ENCODE measurements at regions not wholly inside any gene's neighbourhood (a gene's known extent, or its start where the extent isn't known, plus 50 kb on each side); places are given as distances from the start of the nearest gene placed in this dataset.
"Not testable (repeated sequence)": the region's sequence is repeated elsewhere in the genome, so short reads cannot be mapped to it uniquely, and the experiment has no call there.

GRCh38 chr12:67028529-67028928 lies 240.6 kb upstream of the CAND1 start:
- no peak for DNase-seq (ENCODE audit: extremely low read depth in 1 of 2, low read depth in 1 of 2)

GRCh38 chr12:67034110-67034879 lies 234.9 kb upstream of the CAND1 start:
- DNase-seq (ENCODE audit: extremely low read depth in 1 of 2, low read depth in 1 of 2), result no peak

- DNase-seq (ENCODE audit: extremely low read depth in 1 of 2, low read depth in 1 of 2), result no peak
Measured at GRCh38 chr12:67035121-67035520, 234.0 kb upstream of the CAND1 start.

GRCh38 chr12:67038486-67038885 lies 230.7 kb upstream of the CAND1 start:
- no peak for DNase-seq (ENCODE audit: extremely low read depth in 1 of 2, low read depth in 1 of 2)

- no peak for DNase-seq (ENCODE audit: extremely low read depth in 1 of 2, low read depth in 1 of 2)
Measured at GRCh38 chr12:67039995-67040860, 228.9 kb upstream of the CAND1 start.

- DNase-seq (ENCODE audit: extremely low read depth in 1 of 2, low read depth in 1 of 2), result no peak
Measured at GRCh38 chr12:67040861-67041137, 228.4 kb upstream of the CAND1 start.

GRCh38 chr12:67042697-67043131 lies 226.4 kb upstream of the CAND1 start:
- DNase-seq (ENCODE audit: extremely low read depth in 1 of 2, low read depth in 1 of 2), result no peak

GRCh38 chr12:67043771-67044170 lies 225.4 kb upstream of the CAND1 start:
- no peak for DNase-seq (ENCODE audit: extremely low read depth in 1 of 2, low read depth in 1 of 2)

GRCh38 chr12:67045650-67046049 lies 223.5 kb upstream of the CAND1 start:
- DNase-seq (ENCODE audit: extremely low read depth in 1 of 2, low read depth in 1 of 2), result no peak

- DNase-seq (ENCODE audit: extremely low read depth in 1 of 2, low read depth in 1 of 2), result no peak
Measured at GRCh38 chr12:67046062-67046461, 223.1 kb upstream of the CAND1 start.

- no peak for DNase-seq (ENCODE audit: extremely low read depth in 1 of 2, low read depth in 1 of 2)
Measured at GRCh38 chr12:67047634-67048033, 221.5 kb upstream of the CAND1 start.

- no peak for DNase-seq (ENCODE audit: extremely low read depth in 1 of 2, low read depth in 1 of 2)
Measured at GRCh38 chr12:67048371-67048770, 220.8 kb upstream of the CAND1 start.

- DNase-seq (ENCODE audit: extremely low read depth in 1 of 2, low read depth in 1 of 2), result not testable (repeated sequence)
Measured at GRCh38 chr12:67049199-67049598, 220.0 kb upstream of the CAND1 start.

- DNase-seq (ENCODE audit: extremely low read depth in 1 of 2, low read depth in 1 of 2), result no peak
Measured at GRCh38 chr12:67052981-67053380, 216.2 kb upstream of the CAND1 start.

- no peak for DNase-seq (ENCODE audit: extremely low read depth in 1 of 2, low read depth in 1 of 2)
Measured at GRCh38 chr12:67056329-67056728, 212.8 kb upstream of the CAND1 start.

GRCh38 chr12:67057072-67057471 lies 212.1 kb upstream of the CAND1 start:
- DNase-seq (ENCODE audit: extremely low read depth in 1 of 2, low read depth in 1 of 2), result no peak

- no peak for DNase-seq (ENCODE audit: extremely low read depth in 1 of 2, low read depth in 1 of 2)
Measured at GRCh38 chr12:67062193-67062592, 207.0 kb upstream of the CAND1 start.

GRCh38 chr12:67067453-67068203 lies 201.5 kb upstream of the CAND1 start:
- DNase-seq (ENCODE audit: extremely low read depth in 1 of 2, low read depth in 1 of 2), result no peak

GRCh38 chr12:67068204-67068731 lies 200.9 kb upstream of the CAND1 start:
- no peak for DNase-seq (ENCODE audit: extremely low read depth in 1 of 2, low read depth in 1 of 2)

- DNase-seq (ENCODE audit: extremely low read depth in 1 of 2, low read depth in 1 of 2), result no peak
Measured at GRCh38 chr12:67068761-67069450, 200.3 kb upstream of the CAND1 start.
